NB4 (cell line): ENCODE measurements at regions not wholly inside any gene's neighbourhood (a gene's known extent, or its start where the extent isn't known, plus 50 kb on each side); places are given as distances from the start of the nearest gene placed in this dataset.

Source experiments
- MAX ChIP-seq: IDR thresholded peaks from 2 replicates; pipeline ENCODE4 v1.6.1; 2011; ENCODE audit warnings: low read depth, low read length
- POLR2A ChIP-seq: IDR thresholded peaks from 2 replicates; pipeline ENCODE4 v1.6.1; 2011; ENCODE audit warnings: mild to moderate bottlenecking; ENCODE audit not compliant: insufficient read length; ENCODE audit errors: extremely low read depth
- TF ChIP-seq, protein P1 (sequence below): IDR thresholded peaks from one replicate; pipeline ENCODE4 v1.5.1; 2012; ENCODE audit warnings: low read depth, low read length

- TF ChIP-seq MAX (no peak), POLR2A (no peak)
- TF ChIP-seq, protein P1, sequence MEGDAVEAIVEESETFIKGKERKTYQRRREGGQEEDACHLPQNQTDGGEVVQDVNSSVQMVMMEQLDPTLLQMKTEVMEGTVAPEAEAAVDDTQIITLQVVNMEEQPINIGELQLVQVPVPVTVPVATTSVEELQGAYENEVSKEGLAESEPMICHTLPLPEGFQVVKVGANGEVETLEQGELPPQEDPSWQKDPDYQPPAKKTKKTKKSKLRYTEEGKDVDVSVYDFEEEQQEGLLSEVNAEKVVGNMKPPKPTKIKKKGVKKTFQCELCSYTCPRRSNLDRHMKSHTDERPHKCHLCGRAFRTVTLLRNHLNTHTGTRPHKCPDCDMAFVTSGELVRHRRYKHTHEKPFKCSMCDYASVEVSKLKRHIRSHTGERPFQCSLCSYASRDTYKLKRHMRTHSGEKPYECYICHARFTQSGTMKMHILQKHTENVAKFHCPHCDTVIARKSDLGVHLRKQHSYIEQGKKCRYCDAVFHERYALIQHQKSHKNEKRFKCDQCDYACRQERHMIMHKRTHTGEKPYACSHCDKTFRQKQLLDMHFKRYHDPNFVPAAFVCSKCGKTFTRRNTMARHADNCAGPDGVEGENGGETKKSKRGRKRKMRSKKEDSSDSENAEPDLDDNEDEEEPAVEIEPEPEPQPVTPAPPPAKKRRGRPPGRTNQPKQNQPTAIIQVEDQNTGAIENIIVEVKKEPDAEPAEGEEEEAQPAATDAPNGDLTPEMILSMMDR, result no peak
These were observed 87.1 kb downstream of the CCR1 start for GRCh38 chr3:46120983-46121382.
